ENCODE measurements at regions not wholly inside any gene's neighbourhood (a gene's known extent, or its start where the extent isn't known, plus 50 kb on each side); places are given as distances from the start of the nearest gene placed in this dataset.

GRCh38 chr9:90022474-90022873 is 417.7 kb downstream of the GADD45G start:
- DNase-seq (ENCODE audit: low read depth in 2 of 2) = no peak

- no peak for DNase-seq (ENCODE audit: low read depth in 2 of 2)
Observed at GRCh38 chr9:90023861-90024260, 419.0 kb downstream of the GADD45G start.

- DNase-seq (ENCODE audit: low read depth in 2 of 2) = no peak
Observed at GRCh38 chr9:90024409-90024808, 419.6 kb downstream of the GADD45G start.

GRCh38 chr9:90024823-90025222 is 420.0 kb downstream of the GADD45G start:
- DNase-seq (ENCODE audit: low read depth in 2 of 2) = no peak

GRCh38 chr9:90025816-90026215 is 421.0 kb downstream of the GADD45G start:
- no peak for DNase-seq (ENCODE audit: low read depth in 2 of 2)

- DNase-seq (ENCODE audit: low read depth in 2 of 2) = no peak
Observed at GRCh38 chr9:90027296-90027790, 422.5 kb downstream of the GADD45G start.

- DNase-seq (ENCODE audit: low read depth in 2 of 2) = no peak
Observed at GRCh38 chr9:90029386-90029785, 424.6 kb downstream of the GADD45G start.

- no peak for DNase-seq (ENCODE audit: low read depth in 2 of 2)
Observed at GRCh38 chr9:90029996-90030395, 425.2 kb downstream of the GADD45G start.

GRCh38 chr9:90032296-90033027 is 427.6 kb downstream of the GADD45G start:
- DNase-seq (ENCODE audit: low read depth in 2 of 2) = no peak

GRCh38 chr9:90033028-90033650 is 428.3 kb downstream of the GADD45G start:
- DNase-seq (ENCODE audit: low read depth in 2 of 2) = no peak

- no peak for DNase-seq (ENCODE audit: low read depth in 2 of 2)
Observed at GRCh38 chr9:90034071-90034470, 429.3 kb downstream of the GADD45G start.

- DNase-seq (ENCODE audit: low read depth in 2 of 2) = no peak
Observed at GRCh38 chr9:90035471-90035870, 430.7 kb downstream of the GADD45G start.

- DNase-seq (ENCODE audit: low read depth in 2 of 2) = no peak
Observed at GRCh38 chr9:90037146-90037797, 432.5 kb downstream of the GADD45G start.

GRCh38 chr9:90038763-90039162 is 434.0 kb downstream of the GADD45G start:
- no peak for DNase-seq (ENCODE audit: low read depth in 2 of 2)

GRCh38 chr9:90044263-90044662 is 439.5 kb downstream of the GADD45G start:
- DNase-seq (ENCODE audit: low read depth in 2 of 2) = no peak

GRCh38 chr9:90044710-90045151 is 439.9 kb downstream of the GADD45G start:
- no peak for DNase-seq (ENCODE audit: low read depth in 2 of 2)

GRCh38 chr9:90046317-90046861 is 441.6 kb downstream of the GADD45G start:
- DNase-seq (ENCODE audit: low read depth in 2 of 2) = peak in 1 of 2 donors; percentile 6

GRCh38 chr9:90047828-90048227 is 443.0 kb downstream of the GADD45G start:
- no peak for DNase-seq (ENCODE audit: low read depth in 2 of 2)

GRCh38 chr9:90052366-90052765 is 447.6 kb downstream of the GADD45G start:
- DNase-seq (ENCODE audit: low read depth in 2 of 2) = no peak

GRCh38 chr9:90053027-90053426 is 448.2 kb downstream of the GADD45G start:
- peak in 1 of 2 donors; percentile 30 for DNase-seq (ENCODE audit: low read depth in 2 of 2)

GRCh38 chr9:90054810-90055209 is 450.0 kb downstream of the GADD45G start:
- DNase-seq (ENCODE audit: low read depth in 2 of 2) = no peak

- no peak for DNase-seq (ENCODE audit: low read depth in 2 of 2)
Observed at GRCh38 chr9:90055226-90055625, 450.4 kb downstream of the GADD45G start.

All from stimulated activated CD4-positive, alpha-beta T cell treated with anti-CD3 and anti-CD28 coated beads, Interleukin-4, amount 100 ng/mL, for 48 hours (primary cell).